ENCODE measurements at regions not wholly inside any gene's neighbourhood (a gene's known extent, or its start where the extent isn't known, plus 50 kb on each side); places are given as distances from the start of the nearest gene placed in this dataset.

- no peak overlapping the region for H3K4me3 ChIP-seq (replicated peaks; ENCODE audit: low read depth, low read length)
- DNase-seq (ENCODE audit: low read depth): peak; percentile 84
- no peak for TF ChIP-seq CTCF (IDR thresholded peaks at IDR 0.05; ENCODE audit: low read length, missing control alignments)
Measured at GRCh38 chr21:16072737-16073136, 343.0 kb downstream of the USP25 start.

DNA sequence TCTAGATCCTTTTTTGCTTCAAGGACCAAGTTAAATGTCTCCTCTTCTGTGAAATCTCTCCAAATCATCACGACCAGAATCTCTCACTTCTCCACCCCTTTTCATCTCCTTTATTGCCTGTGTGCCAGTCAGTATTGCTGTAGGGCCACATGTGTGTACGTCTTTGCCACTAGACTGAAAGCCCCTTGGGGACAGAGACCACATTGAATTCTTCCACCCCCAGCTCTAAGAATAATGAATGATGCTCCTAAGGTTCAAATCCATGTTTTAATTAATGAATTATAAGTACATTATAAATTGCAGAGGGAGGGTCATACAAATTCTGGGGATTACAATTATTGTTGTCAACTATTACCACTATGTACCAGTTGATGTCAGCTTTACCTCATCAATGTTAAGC lies 343.8 kb downstream of the USP25 start:
- H3K4me3 ChIP-seq (replicated peaks; ENCODE audit: low read depth, low read length): no peak overlapping the region
- no peak for DNase-seq (ENCODE audit: low read depth)
- TF ChIP-seq CTCF (IDR thresholded peaks at IDR 0.05; ENCODE audit: low read length, missing control alignments): no peak

- no peak overlapping the region for H3K4me3 ChIP-seq (replicated peaks; ENCODE audit: low read depth, low read length)
- TF ChIP-seq CTCF (IDR thresholded peaks at IDR 0.05; ENCODE audit: low read length, missing control alignments): no peak
- no peak for DNase-seq (ENCODE audit: low read depth)
Measured at GRCh38 chr21:16074950-16075489, 345.2 kb downstream of the USP25 start.

GRCh38 chr21:16075649-16076282 lies 346.0 kb downstream of the USP25 start:
- DNase-seq (ENCODE audit: low read depth): no peak
- no peak for TF ChIP-seq CTCF (IDR thresholded peaks at IDR 0.05; ENCODE audit: low read length, missing control alignments)

GRCh38 chr21:16076465-16076864 lies 346.7 kb downstream of the USP25 start:
- H3K4me3 ChIP-seq (replicated peaks; ENCODE audit: low read depth, low read length): no peak overlapping the region
- no peak for TF ChIP-seq CTCF (IDR thresholded peaks at IDR 0.05; ENCODE audit: low read length, missing control alignments)
- DNase-seq (ENCODE audit: low read depth): no peak

More at GRCh38 chr21:16075649-16076282, 346.0 kb downstream of the USP25 start:
- no peak overlapping the region for H3K4me3 ChIP-seq (replicated peaks; ENCODE audit: low read depth, low read length)

GRCh38 chr21:16078382-16078781 lies 348.6 kb downstream of the USP25 start:
- no peak for DNase-seq (ENCODE audit: low read depth)
- TF ChIP-seq CTCF (IDR thresholded peaks at IDR 0.05; ENCODE audit: low read length, missing control alignments): no peak
- no peak overlapping the region for H3K4me3 ChIP-seq (replicated peaks; ENCODE audit: low read depth, low read length)

DNA sequence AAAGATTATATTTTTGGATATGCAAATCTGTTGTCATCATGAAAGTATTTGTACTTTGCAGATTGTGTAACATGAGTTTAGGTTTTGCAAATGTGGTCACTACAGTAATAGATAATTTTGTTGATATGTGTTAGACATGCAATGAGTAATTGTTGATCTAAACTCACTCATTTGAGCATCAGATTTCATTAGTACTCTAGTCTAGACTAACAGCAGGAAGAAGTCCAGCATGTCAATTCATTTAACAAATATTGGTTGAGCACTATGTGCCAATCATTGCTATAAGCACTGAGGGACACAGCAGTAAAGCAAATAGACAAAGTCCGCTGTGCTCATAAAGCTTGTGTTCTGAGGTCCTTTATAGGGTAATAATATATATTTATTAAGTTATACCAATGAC lies 350.0 kb downstream of the USP25 start:
- H3K4me3 ChIP-seq (replicated peaks; ENCODE audit: low read depth, low read length): no peak overlapping the region
- peak; percentile 28 for DNase-seq (ENCODE audit: low read depth)
- TF ChIP-seq CTCF (IDR thresholded peaks at IDR 0.05; ENCODE audit: low read length, missing control alignments): no peak

Data from fibroblast of pulmonary artery (primary cell).